ENCODE measurements at regions not wholly inside any gene's neighbourhood (a gene's known extent, or its start where the extent isn't known, plus 50 kb on each side); places are given as distances from the start of the nearest gene placed in this dataset.

- Histone ChIP-seq H3K4me1 (no peaks in the 10 kb centered on the region), H3K9me3 (no peaks in the 10 kb centered on the region), H3K27me3 (no peaks in the 10 kb centered on the region), H3K4me3 (ENCODE audit: low read depth, low read length) (no peak overlapping the region), H3K36me3 (no peaks in the 10 kb centered on the region)
- no peak for DNase-seq
- TF ChIP-seq CTCF (IDR thresholded peaks at IDR 0.05; ENCODE audit: low read depth, low read length), result no peak
Measured at GRCh38 chr4:66653937-66654336, 891.4 kb downstream of the CENPC start.

GRCh38 chr4:66649236-66649635 lies 896.1 kb downstream of the CENPC start:
- Histone ChIP-seq H3K9me3 (no peaks in the 10 kb centered on the region), H3K4me1 (no peaks in the 10 kb centered on the region), H3K27me3 (no peaks in the 10 kb centered on the region), H3K4me3 (ENCODE audit: low read depth, low read length) (no peak overlapping the region), H3K36me3 (no peaks in the 10 kb centered on the region)
- TF ChIP-seq CTCF (IDR thresholded peaks at IDR 0.05; ENCODE audit: low read depth, low read length), result no peak
- DNase-seq, result no peak

GRCh38 chr4:66647926-66648325 lies 897.4 kb downstream of the CENPC start:
- DNase-seq, result no peak
- Histone ChIP-seq H3K36me3 (no peaks in the 10 kb centered on the region), H3K27me3 (no peaks in the 10 kb centered on the region), H3K4me1 (no peaks in the 10 kb centered on the region), H3K9me3 (no peaks in the 10 kb centered on the region), H3K4me3 (ENCODE audit: low read depth, low read length) (no peak overlapping the region)
- TF ChIP-seq CTCF (IDR thresholded peaks at IDR 0.05; ENCODE audit: low read depth, low read length), result no peak

GRCh38 chr4:66647476-66647875 lies 897.8 kb downstream of the CENPC start:
- no peaks in the 10 kb centered on the region for H3K4me1 ChIP-seq
- H3K27me3 ChIP-seq, result no peaks in the 10 kb centered on the region
- DNase-seq, result no peak
- no peak overlapping the region for H3K4me3 ChIP-seq (ENCODE audit: low read depth, low read length)
- no peak for TF ChIP-seq CTCF (IDR thresholded peaks at IDR 0.05; ENCODE audit: low read depth, low read length)
- H3K9me3 ChIP-seq, result no peaks in the 10 kb centered on the region
- no peaks in the 10 kb centered on the region for H3K36me3 ChIP-seq

- TF ChIP-seq CTCF (IDR thresholded peaks at IDR 0.05; ENCODE audit: low read depth, low read length), result no peak
- no peak overlapping the region for H3K4me3 ChIP-seq (ENCODE audit: low read depth, low read length)
- no peaks in the 10 kb centered on the region for H3K36me3 ChIP-seq
- H3K9me3 ChIP-seq, result no peaks in the 10 kb centered on the region
- no peaks in the 10 kb centered on the region for H3K27me3 ChIP-seq
- H3K4me1 ChIP-seq, result no peaks in the 10 kb centered on the region
- no peak for DNase-seq
Measured at GRCh38 chr4:66640233-66640990, 904.9 kb downstream of the CENPC start.

GRCh38 chr4:66639361-66639760 lies 905.9 kb downstream of the CENPC start:
- TF ChIP-seq CTCF (IDR thresholded peaks at IDR 0.05; ENCODE audit: low read depth, low read length), result no peak

More at GRCh38 chr4:66639361-66639760, 905.9 kb downstream of the CENPC start:
- H3K27me3 ChIP-seq, result no peaks in the 10 kb centered on the region
- no peaks in the 10 kb centered on the region for H3K36me3 ChIP-seq
- H3K9me3 ChIP-seq, result no peaks in the 10 kb centered on the region
- DNase-seq, result no peak
- no peaks in the 10 kb centered on the region for H3K4me1 ChIP-seq
- no peak overlapping the region for H3K4me3 ChIP-seq (ENCODE audit: low read depth, low read length)

Data from BE2C (cell line).